GM20000 (cell line): ENCODE measurements at regions not wholly inside any gene's neighbourhood (a gene's known extent, or its start where the extent isn't known, plus 50 kb on each side); places are given as distances from the start of the nearest gene placed in this dataset.

Experiments
- DNase-seq: peaks from one replicate; pipeline ENCODE4 v3.0.0; 2012; ENCODE audit warnings: low spot score
- CTCF ChIP-seq: IDR thresholded peaks from 2 replicates; pipeline ENCODE4 v1.5.1; 2012; ENCODE audit warnings: mild to moderate bottlenecking, control low read depth; ENCODE audit errors: extremely low read depth, missing control alignments

- no peak for DNase-seq
- no peak for TF ChIP-seq CTCF
Observed at GRCh38 chr18:77590943-77591515, 341.4 kb downstream of the GALR1 start.

- no peak for TF ChIP-seq CTCF
- DNase-seq: no peak
Observed at GRCh38 chr18:77597726-77598125, 348.1 kb downstream of the GALR1 start.

- no peak for DNase-seq
- no peak for TF ChIP-seq CTCF
Observed at GRCh38 chr18:77600674-77601073, 351.0 kb downstream of the GALR1 start.

- TF ChIP-seq CTCF: no peak
- DNase-seq: no peak
Observed at GRCh38 chr18:77601567-77601966, 351.9 kb downstream of the GALR1 start.

GRCh38 chr18:77607087-77607486 is 357.4 kb downstream of the GALR1 start:
- no peak for TF ChIP-seq CTCF

GRCh38 chr18:77608807-77609206 is 359.2 kb downstream of the GALR1 start:
- no peak for DNase-seq
- no peak for TF ChIP-seq CTCF

More at GRCh38 chr18:77607087-77607486, 357.4 kb downstream of the GALR1 start:
- no peak for DNase-seq

GRCh38 chr18:77617694-77618093 is 368.0 kb downstream of the GALR1 start:
- no peak for TF ChIP-seq CTCF
- DNase-seq: no peak
